Activated CD4-positive, alpha-beta T cell treated with anti-CD3 and anti-CD28 coated beads, Interleukin-2, amount 10 ng/mL, durations not matched to agents 24 days and 14 days (primary cell): ENCODE measurements at regions not wholly inside any gene's neighbourhood (a gene's known extent, or its start where the extent isn't known, plus 50 kb on each side); places are given as distances from the start of the nearest gene placed in this dataset.

ENCODE experiments used
- DNase-seq: peaks from one replicate; pipeline ENCODE4 v3.0.0; 2022
- H3K27ac Mint-ChIP-seq: one replicate; pipeline ENCODE4 v1.8.0; 2022; ENCODE audit warnings: mild to moderate bottlenecking, mixed read lengths
- H3K27me3 Mint-ChIP-seq: one replicate; pipeline ENCODE4 v1.8.0; 2022; ENCODE audit warnings: mixed read lengths
- H3K36me3 Mint-ChIP-seq: one replicate; pipeline ENCODE4 v1.8.0; 2022; ENCODE audit warnings: low read depth, mild to moderate bottlenecking, mixed read lengths
- H3K4me1 Mint-ChIP-seq: one replicate; pipeline ENCODE4 v1.8.0; 2021; ENCODE audit warnings: mixed read lengths
- H3K4me3 Mint-ChIP-seq: one replicate; pipeline ENCODE4 v1.8.0; 2022; ENCODE audit warnings: mild to moderate bottlenecking, moderate library complexity, mixed read lengths
- H3K9me3 Mint-ChIP-seq: one replicate; pipeline ENCODE4 v1.8.0; 2021; ENCODE audit warnings: mixed read lengths
- intact Hi-C: fragments of 100-400 bp; cut with micrococcal nuclease; formaldehyde crosslinking; loops from one replicate; pipeline ENCODE4 v1.15.1; 2023

DNA sequence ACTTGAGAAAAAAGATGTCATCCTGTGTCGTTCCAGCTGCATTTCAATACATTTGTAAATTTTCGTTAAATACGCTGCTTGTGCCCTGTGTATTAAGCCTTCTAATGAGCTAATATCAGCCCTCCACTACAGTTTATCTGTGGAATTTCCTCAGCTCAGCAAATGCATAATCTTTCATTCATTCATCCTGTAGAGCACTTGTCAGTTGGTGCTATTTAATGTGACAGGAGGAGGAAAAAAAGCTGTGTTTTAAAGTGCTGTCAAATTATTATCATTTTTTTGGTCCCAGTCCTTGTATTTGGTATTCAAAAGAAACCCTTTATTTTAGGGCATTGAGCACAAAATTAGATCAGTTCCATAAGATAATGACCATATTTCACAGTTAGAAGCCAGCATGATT lies 184.7 kb downstream of the FAT3 start:
- no peak overlapping the region for H3K27ac Mint-ChIP-seq
- no peaks in the 10 kb centered on the region for H3K36me3 Mint-ChIP-seq
- DNase-seq, result no peak
- no peaks in the 10 kb centered on the region for H3K9me3 Mint-ChIP-seq
- no peaks in the 10 kb centered on the region for H3K4me1 Mint-ChIP-seq
- no peaks in the 10 kb centered on the region for H3K27me3 Mint-ChIP-seq
- intact Hi-C loops, result no loop called here
- H3K4me3 Mint-ChIP-seq, result no peak overlapping the region

GRCh38 chr11:92409956-92410355 lies 185.3 kb downstream of the FAT3 start:
- H3K9me3 Mint-ChIP-seq, result no peaks in the 10 kb centered on the region
- H3K27me3 Mint-ChIP-seq, result no peaks in the 10 kb centered on the region
- intact Hi-C loops, result no loop called here
- H3K36me3 Mint-ChIP-seq, result no peaks in the 10 kb centered on the region
- no peak overlapping the region for H3K27ac Mint-ChIP-seq
- no peaks in the 10 kb centered on the region for H3K4me1 Mint-ChIP-seq
- no peak for DNase-seq
- no peak overlapping the region for H3K4me3 Mint-ChIP-seq

- no peak overlapping the region for H3K27ac Mint-ChIP-seq
- no peaks in the 10 kb centered on the region for H3K9me3 Mint-ChIP-seq
- no peaks in the 10 kb centered on the region for H3K36me3 Mint-ChIP-seq
- intact Hi-C loops, result no loop called here
- no peaks in the 10 kb centered on the region for H3K27me3 Mint-ChIP-seq
- no peak overlapping the region for H3K4me3 Mint-ChIP-seq
- H3K4me1 Mint-ChIP-seq, result no peaks in the 10 kb centered on the region
- no peak for DNase-seq
Measured at GRCh38 chr11:92410526-92410925, 185.9 kb downstream of the FAT3 start.

DNA sequence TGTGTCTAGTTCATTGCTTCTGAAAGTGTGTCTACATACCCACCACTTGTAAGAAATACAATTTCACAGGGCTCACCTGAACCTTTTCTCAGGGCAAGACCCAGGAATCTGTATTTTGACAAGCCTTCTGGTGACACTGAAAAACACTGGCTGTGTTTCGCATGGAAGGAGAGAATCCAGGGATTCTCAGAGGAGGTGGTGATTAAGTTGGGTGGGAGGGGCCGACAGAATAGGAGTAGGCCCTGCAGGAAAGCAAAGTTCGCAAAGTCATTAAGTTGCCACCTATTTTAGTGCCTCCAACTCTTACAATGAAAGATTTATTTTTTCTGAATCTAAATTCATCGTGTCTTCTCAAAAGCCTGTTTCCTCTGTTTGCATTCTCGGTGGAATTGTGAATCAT lies 186.8 kb downstream of the FAT3 start:
- Mint-ChIP-seq H3K27me3 (no peaks in the 10 kb centered on the region), H3K27ac (no peak overlapping the region), H3K4me1 (no peaks in the 10 kb centered on the region), H3K9me3 (no peaks in the 10 kb centered on the region), H3K36me3 (no peaks in the 10 kb centered on the region), H3K4me3 (no peak overlapping the region)
- no peak for DNase-seq
- intact Hi-C loops, result no loop called here

- Mint-ChIP-seq H3K27me3 (no peaks in the 10 kb centered on the region), H3K4me1 (no peaks in the 10 kb centered on the region), H3K27ac (no peak overlapping the region), H3K36me3 (no peaks in the 10 kb centered on the region), H3K4me3 (no peak overlapping the region), H3K9me3 (no peaks in the 10 kb centered on the region)
- DNase-seq, result no peak
- intact Hi-C loops, result no loop called here
Measured at GRCh38 chr11:92413757-92414513, 189.3 kb downstream of the FAT3 start.

DNA sequence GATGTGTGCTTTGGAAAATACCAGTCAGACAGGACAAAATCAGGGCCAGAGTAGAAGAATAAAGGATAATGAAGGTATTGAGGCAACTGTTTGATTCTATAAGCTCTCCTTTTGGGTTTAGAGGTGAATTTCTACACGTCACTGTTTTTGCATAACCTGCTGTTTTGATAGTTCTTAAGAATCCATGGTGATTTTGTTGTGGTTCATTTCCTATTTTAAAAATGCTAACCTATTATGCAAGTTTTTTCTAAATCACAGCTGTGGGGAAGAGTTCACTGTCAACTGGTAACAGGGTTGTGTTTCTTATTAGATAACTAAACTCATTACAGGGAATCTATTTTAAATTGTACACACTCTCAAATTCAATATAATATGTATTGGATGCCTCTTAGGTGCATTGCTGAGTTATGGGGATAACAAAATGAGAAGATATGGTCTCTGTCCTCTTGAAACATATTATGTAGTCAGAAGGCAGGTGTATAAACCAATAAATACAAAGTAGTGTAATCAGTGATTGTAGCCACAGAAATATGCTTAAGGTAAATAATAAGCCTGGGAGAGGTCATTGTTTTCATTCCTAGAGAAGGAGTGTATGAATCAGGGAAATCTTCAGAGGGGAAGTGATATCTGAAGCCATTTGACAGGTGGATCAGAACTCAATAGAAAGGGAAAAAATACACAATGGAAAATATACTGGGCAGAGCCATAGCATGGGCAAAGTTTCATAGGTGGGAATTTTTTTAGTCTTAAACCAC lies 192.5 kb downstream of the FAT3 start:
- no peak for DNase-seq
- H3K27ac Mint-ChIP-seq, result no peak overlapping the region
- H3K36me3 Mint-ChIP-seq, result no peaks in the 10 kb centered on the region
- no peaks in the 10 kb centered on the region for H3K27me3 Mint-ChIP-seq
- no peaks in the 10 kb centered on the region for H3K9me3 Mint-ChIP-seq
- intact Hi-C loops, result no loop called here
- H3K4me3 Mint-ChIP-seq, result no peak overlapping the region
- no peaks in the 10 kb centered on the region for H3K4me1 Mint-ChIP-seq

DNA sequence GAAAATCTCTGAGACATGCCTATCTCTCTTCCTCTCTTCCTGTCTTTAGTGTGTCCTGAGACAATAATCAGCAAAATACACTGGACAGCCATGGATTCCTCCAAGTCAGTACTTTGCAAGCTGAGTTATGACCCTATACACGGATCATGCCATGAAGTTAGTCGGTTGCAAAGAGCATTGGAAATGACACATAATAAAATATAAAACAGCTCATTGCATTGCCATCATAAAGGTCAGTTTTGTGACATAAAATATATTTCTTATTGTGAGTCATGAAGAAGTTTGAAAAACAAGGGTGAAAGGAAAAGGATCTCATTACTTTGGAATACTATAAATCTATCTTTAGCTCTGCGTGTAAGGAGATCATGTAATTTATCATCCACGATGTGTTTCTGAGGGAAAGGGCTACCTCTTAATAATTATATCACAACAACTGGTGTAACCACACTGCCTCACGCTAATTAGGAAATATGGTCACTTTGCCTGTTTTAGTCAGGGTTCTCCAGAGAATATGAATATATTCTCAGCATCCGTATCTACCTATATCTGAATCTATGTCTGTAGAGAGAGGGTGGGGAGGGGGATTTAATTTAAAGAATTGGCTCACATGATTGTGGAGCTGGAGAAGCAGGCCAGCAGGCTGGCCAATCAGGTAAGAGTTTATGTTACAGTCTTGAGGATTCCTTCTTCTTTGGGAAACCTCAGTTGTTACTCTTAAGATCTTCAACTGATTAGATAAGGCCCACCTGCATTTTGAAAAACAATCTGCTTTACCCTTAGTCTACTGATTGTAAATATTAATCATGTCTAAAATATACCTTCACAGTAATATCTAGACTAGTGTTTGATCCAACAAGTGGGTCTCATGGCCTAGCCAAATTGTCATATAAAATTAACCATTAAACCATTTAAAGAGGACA lies 198.8 kb downstream of the FAT3 start:
- Mint-ChIP-seq H3K4me1 (no peaks in the 10 kb centered on the region), H3K4me3 (no peak overlapping the region), H3K9me3 (peaks cover 1% of the 10 kb centered on the region), H3K27me3 (no peaks in the 10 kb centered on the region), H3K36me3 (no peaks in the 10 kb centered on the region), H3K27ac (no peak overlapping the region)
- DNase-seq, result no peak
- intact Hi-C loops, result no loop called here

- no peak for DNase-seq
- intact Hi-C loops, result no loop called here
- Mint-ChIP-seq H3K36me3 (no peaks in the 10 kb centered on the region), H3K27me3 (no peaks in the 10 kb centered on the region), H3K4me1 (no peaks in the 10 kb centered on the region), H3K4me3 (no peak overlapping the region), H3K9me3 (peaks cover 4% of the 10 kb centered on the region), H3K27ac (no peak overlapping the region)
Measured at GRCh38 chr11:92424281-92424680, 199.7 kb downstream of the FAT3 start.

DNA sequence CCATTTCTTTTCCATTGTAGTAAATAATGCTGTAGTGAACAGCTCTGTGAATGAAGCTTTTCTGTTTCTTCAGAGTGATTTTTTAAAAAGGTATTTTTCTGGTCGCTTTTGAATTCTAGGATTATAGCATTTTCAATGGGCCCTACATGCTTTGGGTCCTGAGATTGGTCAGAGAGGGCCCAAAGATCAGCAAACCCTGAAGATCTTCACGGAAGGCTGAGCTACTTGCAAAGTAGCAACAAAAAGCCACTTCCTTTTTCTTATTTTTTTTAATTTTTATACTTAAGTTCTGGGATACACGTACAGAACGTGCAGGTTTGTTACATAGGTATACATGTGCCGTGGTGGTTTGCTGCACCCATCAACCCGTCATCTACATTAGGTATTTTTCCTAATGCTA lies 200.5 kb downstream of the FAT3 start:
- intact Hi-C loops, result no loop called here
- Mint-ChIP-seq H3K36me3 (no peaks in the 10 kb centered on the region), H3K27me3 (no peaks in the 10 kb centered on the region), H3K27ac (no peak overlapping the region), H3K9me3 (peaks cover 4% of the 10 kb centered on the region), H3K4me1 (no peaks in the 10 kb centered on the region), H3K4me3 (no peak overlapping the region)
- DNase-seq, result no peak

GRCh38 chr11:92432515-92432914 lies 207.9 kb downstream of the FAT3 start:
- no peaks in the 10 kb centered on the region for H3K4me1 Mint-ChIP-seq
- no peaks in the 10 kb centered on the region for H3K36me3 Mint-ChIP-seq
- no peak overlapping the region for H3K27ac Mint-ChIP-seq
- intact Hi-C loops, result no loop called here
- no peak for DNase-seq
- H3K27me3 Mint-ChIP-seq, result no peaks in the 10 kb centered on the region
- peaks cover 4% of the 10 kb centered on the region for H3K9me3 Mint-ChIP-seq
- no peak overlapping the region for H3K4me3 Mint-ChIP-seq

DNA sequence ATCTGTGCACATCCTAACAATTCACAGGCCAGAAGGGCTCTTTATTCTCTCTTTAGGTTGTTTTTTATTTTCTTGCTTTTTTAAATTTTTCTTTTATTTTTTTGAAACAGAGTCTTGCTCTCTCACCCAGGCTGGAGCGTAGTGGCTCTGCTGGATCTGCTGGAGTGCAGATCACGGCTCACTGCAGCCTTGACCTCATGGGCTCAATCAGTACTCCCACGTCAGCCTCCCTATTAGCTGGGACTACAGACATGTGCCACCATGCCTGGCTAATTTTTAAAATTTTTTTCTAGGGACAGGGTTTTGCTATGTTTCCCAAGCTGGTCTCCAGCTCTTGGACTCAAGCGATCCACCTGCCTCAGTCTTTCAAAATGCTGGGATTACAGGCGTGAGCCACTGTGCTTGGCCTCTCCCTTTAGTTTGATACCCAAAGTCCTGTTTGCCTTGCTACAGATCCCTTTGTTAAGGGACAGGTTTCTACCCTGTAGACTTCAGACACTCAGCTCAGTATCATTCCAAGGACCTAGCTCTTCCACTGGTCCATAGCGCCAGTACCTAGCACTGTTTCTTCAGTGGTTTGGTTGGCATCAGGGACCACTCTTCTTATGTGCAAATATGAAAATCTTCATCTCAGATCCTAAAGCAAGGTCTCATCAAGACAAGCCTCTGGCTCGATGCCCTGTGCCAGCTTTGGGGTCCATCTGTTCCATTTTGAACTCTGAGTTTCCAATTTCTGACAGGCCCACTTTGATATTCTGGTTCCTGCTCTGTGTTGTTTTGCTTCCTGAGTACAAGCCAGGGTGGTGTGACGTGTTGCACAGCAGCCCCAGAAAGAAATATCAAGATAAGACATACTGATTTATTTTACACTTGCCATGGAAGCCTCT lies 211.7 kb downstream of the FAT3 start:
- Mint-ChIP-seq H3K36me3 (no peaks in the 10 kb centered on the region), H3K9me3 (no peaks in the 10 kb centered on the region), H3K4me1 (no peaks in the 10 kb centered on the region), H3K4me3 (no peak overlapping the region), H3K27me3 (no peaks in the 10 kb centered on the region), H3K27ac (no peak overlapping the region)
- intact Hi-C loops, result no loop called here
- DNase-seq, result no peak

DNA sequence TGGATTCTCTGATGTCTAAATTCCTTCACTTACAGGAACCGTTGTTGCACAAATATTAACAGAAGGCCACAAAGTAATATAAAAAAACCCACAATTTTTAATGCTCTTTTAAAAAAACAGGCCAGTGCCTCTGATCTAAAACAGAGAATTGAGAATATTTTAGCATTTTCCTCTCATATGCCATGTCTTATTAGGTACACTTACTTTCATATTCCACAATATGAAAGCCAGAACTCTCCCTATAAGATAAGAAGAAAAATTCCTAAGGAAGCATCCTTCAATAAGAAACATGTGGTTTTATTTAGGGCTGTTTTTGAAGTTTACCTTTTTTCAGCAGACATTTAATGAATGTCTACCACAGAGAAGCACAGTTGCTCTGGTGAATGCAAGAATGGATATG lies 214.5 kb downstream of the FAT3 start:
- Mint-ChIP-seq H3K27ac (no peak overlapping the region), H3K4me1 (no peaks in the 10 kb centered on the region), H3K27me3 (no peaks in the 10 kb centered on the region), H3K9me3 (no peaks in the 10 kb centered on the region), H3K36me3 (no peaks in the 10 kb centered on the region), H3K4me3 (no peak overlapping the region)
- DNase-seq, result no peak
- intact Hi-C loops, result no loop called here

- Mint-ChIP-seq H3K27ac (no peak overlapping the region), H3K4me1 (no peaks in the 10 kb centered on the region), H3K36me3 (no peaks in the 10 kb centered on the region), H3K27me3 (no peaks in the 10 kb centered on the region), H3K4me3 (no peak overlapping the region), H3K9me3 (no peaks in the 10 kb centered on the region)
- intact Hi-C loops, result no loop called here
- no peak for DNase-seq
Measured at GRCh38 chr11:92440701-92441442, 216.3 kb downstream of the FAT3 start.
